Esophagus squamous epithelium (tissue), 5 donors: ENCODE measurements at regions not wholly inside any gene's neighbourhood (a gene's known extent, or its start where the extent isn't known, plus 50 kb on each side); places are given as distances from the start of the nearest gene placed in this dataset.
"Not testable (repeated sequence)": the region's sequence is repeated elsewhere in the genome, so short reads cannot be mapped to it uniquely, and the experiment has no call there.

Experiments
- DNase-seq: peaks from one replicate; lab custom pipeline; 2025; lab: John Stamatoyannopoulos, UW
- H3K27ac ChIP-seq, 4 donors: fragments of 200-600 bp; sonication (generic); one replicate each; pipeline ENCODE4 v1.5.1; 2016 to 2019; ENCODE audit warnings: mild to moderate bottlenecking in 1 of 4
- H3K27me3 ChIP-seq, 4 donors: fragments of 200-600 bp; sonication (generic); 1 replicate in 3 of 4; 2 replicates in 1 of 4; pipeline versions ENCODE4 v1.5.1 to v1.6.0; 2017 to 2021; ENCODE audit warnings: antibody characterized with exemption in 1 of 4
- H3K36me3 ChIP-seq, 3 donors: fragments of 200-600 bp; sonication (generic); one replicate each; pipeline ENCODE4 v1.5.1; 2016 to 2019
- H3K4me1 ChIP-seq, 3 donors: fragments of 200-600 bp; sonication (generic); one replicate each; pipeline ENCODE4 v1.5.1; 2017 to 2019
- H3K4me3 ChIP-seq, 4 donors: fragments of 200-600 bp; sonication (generic); 1 replicate in 3 of 4; 2 replicates in 1 of 4; pipeline ENCODE4 v1.5.1; 2016 to 2019; ENCODE audit warnings: mild to moderate bottlenecking in 2 of 4, moderate library complexity in 1 of 4
- H3K9me3 ChIP-seq, 3 donors: fragments of 200-600 bp; sonication (generic); one replicate each; pipeline ENCODE4 v1.5.1; 2016 to 2019
- CTCF ChIP-seq, 6 experiments: fragments of 450-650 bp in 4 of 6; fragments of 200-600 bp in 2 of 6; sonication (generic) in 2 of 6; IDR thresholded peaks; one replicate each; pipeline ENCODE4 v1.5.1; 2016 to 2019; ENCODE audit warnings: antibody characterized with exemption in 6 of 6, mild to moderate bottlenecking in 4 of 6, moderate library complexity in 4 of 6
- POLR2A ChIP-seq, 4 donors: fragments of 450-650 bp; IDR thresholded peaks; one replicate each; pipeline ENCODE4 v1.6.1; 2017; ENCODE audit warnings: antibody characterized with exemption in 4 of 4, mild to moderate bottlenecking in 4 of 4, moderate library complexity in 3 of 4
- WGBS, 2 donors: methylation state at CpG; one replicate each; pipeline ENCODE4 v1.1.5; 2018; 5-methylcytosine and 5-hydroxymethylcytosine counted together
- intact Hi-C: fragments of 100-400 bp; cut with DNase I; formaldehyde crosslinking; loops from one replicate; pipeline ENCODE4 v1.15.0; 2022
- donor health status: DM: yes; HTN: yes; CAD: no.

DNA sequence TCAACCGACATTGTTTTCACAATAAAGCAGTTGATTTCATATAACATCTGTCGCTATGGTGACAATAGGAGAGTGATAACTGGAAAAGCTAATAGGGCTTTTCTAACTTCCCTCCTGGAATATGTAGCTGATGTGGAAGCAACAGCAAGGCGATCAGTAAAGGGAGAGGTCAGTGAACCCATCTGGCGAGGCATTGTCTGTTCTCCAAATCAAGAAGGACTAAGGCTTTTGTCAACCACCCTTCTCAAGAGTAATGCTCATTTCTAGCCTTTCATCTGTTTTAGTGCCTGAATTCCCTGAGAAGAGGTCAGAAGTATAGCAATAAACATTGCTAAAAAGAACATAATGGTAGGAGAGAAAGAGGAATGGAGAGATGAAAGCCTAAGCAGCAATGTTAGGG, 201.3 kb downstream of the AKAP7 start:
- WGBS, 2 donors, result 75 to 93% methylated on average over 3 to 4 of the region's 4 CpGs
- H3K4me1 ChIP-seq, result no peaks in the 10 kb centered on the region
- no peaks in the 10 kb centered on the region for H3K9me3 ChIP-seq
- no peak for TF ChIP-seq POLR2A (IDR thresholded peaks at IDR 0.05)
- TF ChIP-seq CTCF (IDR thresholded peaks at IDR 0.05), result no peak
- no peak overlapping the region for H3K27ac ChIP-seq
- no peak for DNase-seq
- no peaks in the 10 kb centered on the region for H3K27me3 ChIP-seq
- intact Hi-C loops, result no loop called here
- H3K36me3 ChIP-seq, result no peaks in the 10 kb centered on the region
- H3K4me3 ChIP-seq, result no peak overlapping the region

DNA sequence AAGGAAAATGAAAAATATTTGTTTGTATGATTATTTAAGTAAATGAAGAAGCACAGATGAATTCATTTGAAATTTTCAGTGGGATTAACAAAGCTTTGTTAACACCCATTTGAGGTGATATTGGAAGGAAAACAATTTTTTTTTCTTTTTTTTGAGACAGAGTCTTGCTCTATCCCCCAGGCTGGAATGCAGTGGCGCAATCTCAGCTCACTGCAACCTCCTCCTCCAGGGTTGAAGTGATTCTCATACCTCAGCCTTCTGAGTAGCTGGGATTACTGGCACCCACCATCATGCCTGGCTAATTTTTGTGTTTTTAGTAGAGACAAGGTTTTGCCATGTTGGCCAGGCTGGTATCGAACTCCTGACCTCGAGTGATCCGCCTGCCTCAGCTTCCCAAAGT, 211.6 kb downstream of the AKAP7 start:
- intact Hi-C loops, H3K9me3 ChIP-seq: not testable (repeated sequence)

DNA sequence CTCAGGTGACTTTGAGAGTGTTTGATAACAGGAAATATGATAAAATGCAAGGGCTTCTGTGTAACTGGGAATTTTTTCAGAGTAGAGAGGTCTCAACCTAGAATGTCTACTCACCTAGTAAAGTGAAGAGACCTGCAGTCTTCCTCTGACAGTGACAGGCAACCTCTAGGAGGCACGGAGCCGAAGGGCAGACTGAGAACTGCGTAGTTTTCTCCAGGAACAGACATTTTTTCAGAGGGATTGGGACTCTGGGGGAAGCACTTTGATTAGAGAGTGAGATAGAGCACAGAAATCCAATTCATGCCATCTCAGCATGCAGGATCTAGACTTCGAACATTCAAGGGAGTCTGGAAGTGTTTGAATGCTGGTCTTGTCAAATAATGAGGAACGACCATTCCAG, 213.3 kb downstream of the AKAP7 start:
- Histone ChIP-seq H3K9me3 (no peaks in the 10 kb centered on the region), H3K4me3 (no peak overlapping the region), H3K27ac (no peak overlapping the region), H3K27me3 (no peaks in the 10 kb centered on the region), H3K36me3 (no peaks in the 10 kb centered on the region), H3K4me1 (no peaks in the 10 kb centered on the region)
- 32 to 72% methylated on average over 2 to 5 of the region's 5 CpGs for WGBS, 2 donors
- DNase-seq, result no peak
- TF ChIP-seq POLR2A (IDR thresholded peaks at IDR 0.05), result no peak
- TF ChIP-seq CTCF (IDR thresholded peaks at IDR 0.05), result no peak
- intact Hi-C loops, result no loop called here

More for the DNA sequence above, 211.6 kb downstream of the AKAP7 start:
- H3K4me3 ChIP-seq, DNase-seq, H3K27ac ChIP-seq, H3K36me3 ChIP-seq, H3K4me1 ChIP-seq, H3K27me3 ChIP-seq: not testable (repeated sequence)
- 60 to 96% methylated on average over 4 of the region's 4 CpGs for WGBS, 2 donors

DNA sequence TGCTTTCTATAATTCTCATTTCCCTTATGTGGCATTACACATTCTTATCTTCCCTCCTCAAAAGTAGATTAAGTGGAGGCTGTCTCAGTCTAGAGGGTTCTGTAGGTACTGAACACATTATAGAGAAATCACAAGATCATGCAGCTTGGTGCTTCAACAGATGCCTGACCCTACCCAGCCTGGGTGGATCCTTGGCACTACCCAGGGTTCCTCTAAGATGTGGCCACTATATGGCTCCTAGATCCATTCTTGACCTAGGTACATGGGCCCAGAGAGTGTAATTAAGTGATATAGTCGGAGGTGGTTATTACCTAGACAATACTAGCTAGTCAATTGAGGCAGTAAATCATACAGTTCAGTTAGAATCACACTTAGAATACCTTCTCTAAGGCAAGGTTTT, 213.9 kb downstream of the AKAP7 start:
- Histone ChIP-seq H3K27ac (no peak overlapping the region), H3K9me3 (no peaks in the 10 kb centered on the region), H3K27me3 (no peaks in the 10 kb centered on the region), H3K4me3 (no peak overlapping the region), H3K4me1 (no peaks in the 10 kb centered on the region), H3K36me3 (no peaks in the 10 kb centered on the region)
- no peak for DNase-seq
- intact Hi-C loops, result no loop called here
- 42 to 80% methylated on average over 1 of the region's 1 CpG for WGBS, 2 donors
- no peak for TF ChIP-seq CTCF (IDR thresholded peaks at IDR 0.05)
- TF ChIP-seq POLR2A (IDR thresholded peaks at IDR 0.05), result no peak

DNA sequence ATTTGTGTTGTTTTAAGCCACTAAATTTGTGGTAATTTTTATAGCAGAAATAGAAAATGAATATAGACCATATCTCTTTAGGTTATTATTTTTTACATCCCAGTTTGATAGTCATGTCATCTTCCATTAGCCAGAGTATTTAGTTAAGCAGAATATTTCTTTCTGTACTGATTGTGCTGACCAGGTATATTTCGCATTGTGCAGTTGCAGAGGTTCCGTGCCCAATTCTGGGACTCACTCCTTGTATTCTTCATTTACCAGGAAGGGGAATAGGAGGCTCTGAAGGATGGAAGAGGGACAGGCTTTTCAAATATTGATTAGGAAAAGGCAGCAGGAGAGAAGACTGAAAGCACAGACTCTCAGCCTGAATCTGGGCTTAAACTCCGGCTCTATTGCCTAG, 217.8 kb downstream of the AKAP7 start:
- no peak for TF ChIP-seq POLR2A (IDR thresholded peaks at IDR 0.05)
- WGBS, 2 donors, result 100% methylated on average over 2 to 3 of the region's 3 CpGs
- Histone ChIP-seq H3K9me3 (no peaks in the 10 kb centered on the region), H3K27ac (no peak overlapping the region), H3K4me1 (no peaks in the 10 kb centered on the region), H3K4me3 (no peak overlapping the region), H3K27me3 (no peaks in the 10 kb centered on the region), H3K36me3 (no peaks in the 10 kb centered on the region)
- intact Hi-C loops, result no loop called here
- no peak for DNase-seq

DNA sequence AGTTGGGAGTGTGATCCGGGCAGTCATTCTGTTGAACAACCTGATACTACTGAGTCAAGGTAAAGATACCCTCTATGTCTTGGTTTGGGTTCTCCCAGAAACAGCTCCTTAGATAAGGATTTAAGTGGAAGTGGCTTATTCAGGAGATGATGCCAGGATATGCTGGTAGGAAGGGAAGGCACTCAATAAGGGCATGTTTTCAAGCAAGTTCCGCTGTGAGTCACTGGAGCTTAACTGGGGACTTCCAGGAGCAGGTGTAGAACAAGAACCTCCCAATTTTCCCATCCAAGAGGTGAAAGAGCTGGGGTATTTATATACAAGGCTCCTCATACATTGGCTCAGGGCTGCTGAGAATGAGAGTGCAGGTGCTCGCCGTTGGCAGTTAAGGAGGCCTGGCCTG, 218.6 kb downstream of the AKAP7 start:
- Histone ChIP-seq H3K9me3 (no peaks in the 10 kb centered on the region), H3K27ac (no peak overlapping the region), H3K4me1 (no peaks in the 10 kb centered on the region), H3K4me3 (no peak overlapping the region), H3K27me3 (no peaks in the 10 kb centered on the region), H3K36me3 (no peaks in the 10 kb centered on the region)
- intact Hi-C loops, result no loop called here
- TF ChIP-seq CTCF (IDR thresholded peaks at IDR 0.05) (no peak), POLR2A (IDR thresholded peaks at IDR 0.05) (no peak)
- WGBS, 2 donors, result 86 to 87% methylated on average over 4 of the region's 4 CpGs
- DNase-seq, result no peak
